ENCODE measurements at regions not wholly inside any gene's neighbourhood (a gene's known extent, or its start where the extent isn't known, plus 50 kb on each side); places are given as distances from the start of the nearest gene placed in this dataset.

GRCh38 chr9:134220311-134220710 lies 55.9 kb upstream of the RNU6ATAC start:
- no peak for TF ChIP-seq POLR2A (IDR thresholded peaks at IDR 0.05)
- TF ChIP-seq, protein P1, sequence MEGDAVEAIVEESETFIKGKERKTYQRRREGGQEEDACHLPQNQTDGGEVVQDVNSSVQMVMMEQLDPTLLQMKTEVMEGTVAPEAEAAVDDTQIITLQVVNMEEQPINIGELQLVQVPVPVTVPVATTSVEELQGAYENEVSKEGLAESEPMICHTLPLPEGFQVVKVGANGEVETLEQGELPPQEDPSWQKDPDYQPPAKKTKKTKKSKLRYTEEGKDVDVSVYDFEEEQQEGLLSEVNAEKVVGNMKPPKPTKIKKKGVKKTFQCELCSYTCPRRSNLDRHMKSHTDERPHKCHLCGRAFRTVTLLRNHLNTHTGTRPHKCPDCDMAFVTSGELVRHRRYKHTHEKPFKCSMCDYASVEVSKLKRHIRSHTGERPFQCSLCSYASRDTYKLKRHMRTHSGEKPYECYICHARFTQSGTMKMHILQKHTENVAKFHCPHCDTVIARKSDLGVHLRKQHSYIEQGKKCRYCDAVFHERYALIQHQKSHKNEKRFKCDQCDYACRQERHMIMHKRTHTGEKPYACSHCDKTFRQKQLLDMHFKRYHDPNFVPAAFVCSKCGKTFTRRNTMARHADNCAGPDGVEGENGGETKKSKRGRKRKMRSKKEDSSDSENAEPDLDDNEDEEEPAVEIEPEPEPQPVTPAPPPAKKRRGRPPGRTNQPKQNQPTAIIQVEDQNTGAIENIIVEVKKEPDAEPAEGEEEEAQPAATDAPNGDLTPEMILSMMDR (IDR thresholded peaks at IDR 0.05) = no peak

Data from heart left ventricle (tissue), 13 donors.